Hindlimb muscle (tissue), 1 donor: ENCODE measurements at regions not wholly inside any gene's neighbourhood (a gene's known extent, or its start where the extent isn't known, plus 50 kb on each side); places are given as distances from the start of the nearest gene placed in this dataset.
"Not testable (repeated sequence)": the region's sequence is repeated elsewhere in the genome, so short reads cannot be mapped to it uniquely, and the experiment has no call there.

Experiments
- DNase-seq: peaks from one replicate; pipeline ENCODE4 v3.0.0-alpha.2; 2013

DNA sequence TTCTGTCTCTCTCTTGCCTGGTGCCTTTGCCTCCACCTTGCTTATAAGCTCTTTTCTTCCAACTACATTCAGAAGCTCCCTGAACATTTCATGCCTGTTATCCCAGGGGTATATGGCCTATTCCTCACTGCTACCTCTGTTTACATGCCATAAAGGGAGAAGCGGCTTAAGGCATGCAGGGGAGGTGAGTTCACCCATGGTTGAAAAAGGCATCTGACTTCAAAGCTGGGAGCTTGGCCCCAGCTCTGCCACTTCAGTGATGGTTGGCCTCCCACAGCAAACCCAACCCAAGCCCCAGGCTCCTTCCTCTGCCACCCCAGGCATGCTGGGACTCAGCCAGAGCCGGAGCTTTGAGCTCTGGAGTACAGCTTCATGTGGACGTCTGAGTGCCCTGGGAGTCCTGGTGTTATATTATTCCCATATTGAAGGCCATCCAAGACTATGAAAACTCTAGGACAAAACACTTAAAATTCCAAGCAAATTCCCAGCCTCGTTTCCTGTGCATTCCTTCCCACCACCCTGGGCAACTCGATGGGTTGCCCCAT, 468.6 kb upstream of the ZMIZ1 start:
- no peak for DNase-seq

DNA sequence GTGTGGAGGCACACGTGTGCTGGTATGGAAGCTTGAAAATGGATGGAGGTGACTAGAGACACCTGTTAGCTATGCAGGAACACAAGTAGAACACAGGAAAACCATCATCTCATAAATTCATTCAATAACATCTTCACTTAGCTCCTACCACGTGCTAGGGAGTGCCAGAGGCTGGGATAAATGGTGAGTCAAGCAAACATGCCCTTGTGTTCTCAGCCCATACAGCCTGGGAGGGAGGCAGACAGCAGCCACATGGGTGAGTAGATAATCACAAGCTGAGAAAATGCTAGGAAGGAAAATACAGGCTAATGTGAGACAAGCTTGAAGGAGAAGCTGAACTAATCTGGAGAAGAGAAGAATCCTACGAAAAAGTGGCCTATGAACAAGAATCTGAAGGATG, 468.0 kb upstream of the ZMIZ1 start:
- no peak for DNase-seq

DNA sequence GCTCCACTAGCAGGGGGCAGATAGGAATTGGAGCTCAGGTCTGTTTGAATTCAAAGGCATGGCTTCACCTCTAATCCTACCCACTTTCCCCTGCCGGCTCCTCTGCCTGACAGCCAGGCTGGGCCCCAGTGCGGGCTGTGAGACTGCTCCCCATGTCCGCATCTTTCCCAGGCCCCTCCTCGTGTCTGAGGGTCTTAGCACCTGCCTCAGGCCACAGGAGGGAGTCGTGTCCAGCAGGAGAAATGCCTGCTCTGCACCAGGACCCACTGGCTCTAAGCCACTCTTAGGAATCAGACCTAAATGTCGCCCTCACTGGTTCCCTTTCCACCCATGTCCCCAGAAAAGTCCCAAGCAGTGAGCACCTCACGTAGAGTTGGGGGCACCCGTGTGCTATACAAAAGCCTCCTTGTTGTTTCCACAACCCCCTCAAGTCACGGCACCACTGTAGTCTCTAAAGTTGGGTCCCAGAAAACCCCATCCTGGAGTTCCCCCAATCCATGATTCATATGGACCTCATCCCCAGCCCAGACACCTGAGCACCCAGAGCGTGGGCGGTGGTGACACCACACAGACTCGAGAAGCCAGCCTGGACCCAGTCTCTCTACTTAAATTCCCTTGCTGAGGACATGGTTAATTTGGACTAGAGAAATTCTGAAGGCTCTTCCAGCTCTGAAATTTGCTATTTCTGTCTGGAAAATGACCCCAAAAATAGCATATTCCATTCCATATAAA, 466.4 kb upstream of the ZMIZ1 start:
- no peak for DNase-seq

DNA sequence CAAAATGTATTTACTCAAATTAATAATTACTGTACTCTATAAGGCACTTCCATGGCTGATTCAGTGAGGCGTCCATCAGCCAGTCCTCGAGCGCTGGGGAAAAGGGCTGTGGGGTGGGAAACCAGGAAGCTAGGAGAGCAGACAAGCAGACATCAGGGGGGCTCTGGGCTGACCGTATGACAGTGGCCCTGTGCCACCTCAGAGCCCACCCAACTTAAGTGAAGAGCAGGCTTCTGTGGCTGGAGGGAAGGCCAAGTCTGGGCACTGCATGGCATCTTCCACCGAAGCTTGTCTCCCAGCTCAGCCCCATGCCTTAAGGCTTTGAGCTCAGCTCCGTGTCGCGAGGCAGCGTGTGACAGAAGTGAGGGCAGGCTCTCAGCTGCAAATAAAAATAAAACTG, 464.5 kb upstream of the ZMIZ1 start:
- DNase-seq: no peak

DNA sequence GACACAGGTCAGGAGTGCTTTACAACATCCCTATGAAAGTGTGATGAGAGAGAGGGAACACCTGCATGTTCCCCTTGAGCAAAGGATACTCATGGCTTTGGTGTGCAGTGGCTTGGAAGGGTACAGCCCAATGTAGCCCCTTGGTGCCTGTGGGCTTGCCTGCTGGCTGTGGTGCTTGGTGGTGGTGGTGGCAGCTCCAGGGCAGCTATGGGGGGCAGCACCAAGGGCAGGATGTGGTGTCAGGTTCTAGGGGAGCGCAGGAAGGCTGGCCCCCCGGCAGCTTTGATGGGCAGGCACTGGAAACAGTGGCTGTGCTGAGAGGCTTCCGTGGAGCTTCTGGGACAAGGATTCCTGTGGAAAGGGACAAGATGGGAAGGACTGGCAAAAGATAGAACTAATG, 464.0 kb upstream of the ZMIZ1 start:
- DNase-seq: no peak

DNA sequence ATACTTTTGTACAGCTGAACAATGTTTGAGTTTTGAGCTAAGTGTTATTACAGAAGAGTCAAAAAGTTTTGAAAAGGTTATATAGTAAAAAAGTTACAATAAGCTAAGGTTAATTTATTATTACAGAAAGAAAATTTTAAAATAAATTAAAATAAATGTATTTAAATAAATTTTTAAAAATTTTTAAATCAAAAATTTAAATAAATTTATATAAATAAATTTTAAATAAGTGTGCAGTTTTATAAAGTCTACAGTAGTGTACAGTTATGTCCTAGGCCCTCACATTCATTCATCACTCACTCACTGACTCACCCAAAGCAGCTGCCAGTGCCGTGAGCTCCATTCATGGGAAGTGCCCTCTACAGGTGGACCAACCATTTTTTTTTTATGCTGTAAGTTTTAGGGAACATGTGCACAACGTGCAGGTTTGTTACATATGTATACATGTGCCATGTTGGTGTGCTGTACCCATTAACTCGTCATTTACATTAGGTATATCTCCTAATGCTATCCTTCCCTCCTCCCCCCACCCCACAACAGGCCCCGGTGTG, 462.9 kb upstream of the ZMIZ1 start:
- DNase-seq: no peak

DNA sequence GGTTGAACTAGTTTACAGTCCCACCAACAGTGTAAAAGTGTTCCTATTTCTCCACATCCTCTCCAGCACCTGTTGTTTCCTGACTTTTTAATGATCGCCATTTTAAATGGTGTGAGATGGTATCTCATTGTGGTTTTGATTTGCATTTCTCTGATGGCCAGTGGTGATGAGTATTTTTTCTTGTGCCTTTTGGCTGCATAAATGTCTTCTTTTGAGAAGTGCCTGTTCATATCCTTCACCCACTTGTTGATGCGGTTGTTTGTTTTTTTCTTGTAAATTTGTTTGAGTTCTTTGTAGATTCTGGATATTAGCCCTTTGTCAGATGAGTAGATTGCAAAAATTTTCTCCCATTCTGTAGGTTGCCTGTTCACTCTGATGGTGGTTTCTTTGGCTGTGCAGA, 462.0 kb upstream of the ZMIZ1 start:
- not testable (repeated sequence) for DNase-seq

DNA sequence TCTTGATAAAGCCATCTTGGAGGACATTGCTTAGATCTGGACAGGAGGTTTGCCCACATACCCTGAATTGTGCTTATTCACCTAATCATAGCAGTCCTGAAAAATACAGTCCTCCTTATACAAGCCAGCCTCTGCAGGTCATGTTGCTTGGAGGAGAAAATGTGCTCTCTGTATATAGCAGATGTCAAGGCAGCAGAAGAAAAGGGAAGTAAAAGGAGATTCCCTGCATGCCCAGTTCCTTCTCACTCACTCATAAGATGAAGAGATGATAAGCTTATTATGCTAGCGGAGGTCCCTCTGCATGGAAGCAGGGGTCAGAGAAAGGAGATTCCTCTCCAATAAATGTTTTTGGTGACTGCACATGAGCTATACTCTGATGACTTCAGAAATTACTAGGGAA, 458.8 kb upstream of the ZMIZ1 start:
- DNase-seq: no peak

DNA sequence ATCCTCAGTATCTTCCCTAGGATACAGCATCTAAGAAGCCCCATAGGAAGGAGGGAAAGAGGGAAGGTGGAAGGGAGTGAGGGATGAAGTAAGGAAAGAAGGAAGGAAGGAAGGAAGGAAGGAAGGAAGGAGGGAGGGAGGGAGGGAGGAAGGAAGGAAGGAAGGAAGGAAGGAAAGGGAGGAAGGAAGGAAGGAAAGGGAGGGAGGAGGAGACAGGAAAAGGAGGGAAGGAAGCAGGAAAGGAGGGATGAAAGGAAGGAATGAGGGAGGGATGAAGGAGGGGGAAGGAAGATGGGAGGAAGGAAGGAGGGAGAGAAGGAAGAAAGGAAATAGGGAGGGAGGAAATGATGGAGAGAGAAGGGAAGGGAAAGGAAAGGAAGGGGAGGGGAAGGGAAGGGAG, 455.6 kb upstream of the ZMIZ1 start:
- no peak for DNase-seq

DNA sequence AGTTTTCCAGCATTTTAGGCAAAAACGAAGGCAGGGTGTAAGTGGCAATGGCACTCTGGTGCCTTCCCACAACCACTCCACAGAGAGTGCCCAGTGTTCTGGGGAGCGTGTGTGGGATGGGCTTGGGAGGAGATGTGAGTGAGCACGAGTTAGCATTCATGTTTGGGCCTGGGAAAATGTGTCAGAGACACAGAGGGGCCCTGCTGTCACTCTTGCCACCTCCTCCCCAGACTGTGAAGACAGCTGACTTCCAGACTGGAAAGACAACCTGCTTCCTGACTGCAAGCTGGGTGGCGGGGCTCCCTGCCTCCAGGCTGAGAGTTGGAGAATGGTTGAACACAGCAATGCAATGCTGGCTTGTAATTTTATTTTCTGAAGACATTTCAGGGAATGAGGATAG, 454.5 kb upstream of the ZMIZ1 start:
- DNase-seq: no peak

DNA sequence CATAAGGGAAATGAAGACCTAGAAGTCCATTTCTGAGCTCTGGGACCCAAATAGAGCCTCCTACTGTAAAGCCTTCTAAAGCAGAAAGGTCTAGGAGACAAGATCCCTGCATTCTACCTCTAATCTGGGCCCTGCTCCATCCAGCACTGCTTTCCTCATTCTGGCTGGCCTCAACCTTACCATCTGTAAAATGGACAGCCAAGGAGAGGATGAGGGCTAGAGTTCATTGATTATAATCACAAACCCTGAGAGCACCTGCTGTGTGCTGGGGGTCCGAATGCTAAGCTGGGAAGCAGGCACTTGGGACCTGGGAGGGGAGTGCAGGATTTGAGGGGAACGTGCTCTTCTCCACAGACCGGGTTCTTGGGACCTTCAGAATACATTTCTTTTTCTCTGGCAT, 454.0 kb upstream of the ZMIZ1 start:
- no peak for DNase-seq

DNA sequence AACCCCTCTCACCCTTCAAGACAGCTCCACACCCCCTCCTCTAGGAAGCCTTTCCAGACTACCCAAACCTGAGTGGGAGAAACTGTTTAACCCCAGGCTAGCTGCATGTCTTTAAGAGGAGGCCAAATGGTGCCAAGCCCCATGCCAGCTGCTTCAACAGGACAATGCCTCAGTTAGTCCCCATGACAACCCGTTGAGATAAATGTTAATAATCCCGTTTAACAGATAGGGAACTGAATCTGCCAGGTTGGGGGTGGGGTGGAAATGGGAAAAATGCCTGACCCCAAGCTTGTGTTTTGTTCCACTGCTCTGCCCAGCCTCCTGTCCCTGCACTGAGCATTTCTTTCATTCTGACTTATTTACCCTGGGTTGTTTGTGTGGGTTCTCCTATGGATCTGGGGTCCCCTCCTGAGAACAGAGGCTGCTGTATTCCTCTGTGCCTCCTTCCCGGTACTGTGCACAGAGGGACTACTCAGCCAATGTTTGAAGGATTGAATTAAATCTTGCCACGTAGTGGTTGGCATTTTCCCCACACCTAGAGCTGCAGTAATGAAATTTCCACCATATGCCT, 452.6 kb upstream of the ZMIZ1 start:
- no peak for DNase-seq

DNA sequence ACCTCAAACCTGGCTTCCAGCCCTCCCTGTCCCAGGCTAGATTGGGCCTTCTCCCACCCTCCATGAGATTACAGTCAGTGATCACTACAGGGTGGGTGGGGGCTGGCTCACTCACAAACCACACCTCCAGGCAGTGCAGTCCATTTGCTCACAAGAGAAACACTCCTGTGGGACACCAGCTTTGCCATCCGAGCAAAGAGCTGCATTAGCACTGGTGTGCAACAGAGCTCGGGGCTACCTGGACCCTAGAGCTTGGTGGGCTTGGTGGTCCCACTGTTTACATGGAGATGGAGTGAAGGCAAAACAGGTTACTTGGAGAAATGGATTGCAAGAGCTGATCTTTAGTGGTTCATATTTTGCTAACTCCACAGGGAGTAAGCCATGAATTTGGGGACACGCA, 451.7 kb upstream of the ZMIZ1 start:
- no peak for DNase-seq

DNA sequence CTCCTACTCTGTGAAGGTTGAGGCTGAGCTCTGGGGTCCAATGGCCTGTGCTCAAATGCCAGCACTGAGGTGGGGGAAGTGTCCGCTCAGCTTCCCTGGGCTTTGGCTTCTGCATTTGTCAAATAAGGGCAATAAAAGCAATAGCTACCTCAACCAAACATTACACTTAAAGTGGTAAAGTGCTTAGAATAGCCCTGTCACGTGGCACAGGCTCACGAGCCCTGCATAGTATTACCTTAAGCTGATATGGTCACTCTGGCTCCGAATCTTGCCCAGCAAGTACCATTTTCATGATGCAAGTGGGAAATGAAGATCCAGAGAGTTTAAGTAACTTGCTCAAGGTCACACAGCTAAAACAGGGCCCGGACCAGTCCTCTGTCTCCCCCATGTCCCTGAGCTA, 451.1 kb upstream of the ZMIZ1 start:
- DNase-seq: no peak

DNA sequence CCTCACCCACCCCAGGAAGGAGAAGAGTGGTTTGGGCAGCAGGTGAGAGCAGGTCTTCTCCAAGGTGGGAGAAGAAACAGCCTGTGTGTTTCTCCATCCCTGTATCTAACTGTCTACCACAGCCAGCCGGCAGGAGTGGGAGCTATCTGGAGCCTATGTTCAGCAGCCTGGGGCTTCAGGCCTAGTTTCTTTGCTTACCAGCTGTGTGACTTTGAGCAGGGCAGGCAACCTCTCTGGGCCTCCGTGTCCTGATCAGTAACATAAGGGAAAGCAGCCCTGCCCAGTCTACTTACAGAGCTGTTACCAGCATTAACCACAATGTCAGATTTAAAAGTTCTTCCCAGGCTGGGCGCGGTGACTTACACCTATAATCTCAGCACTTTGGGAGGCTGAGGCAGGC, 450.7 kb upstream of the ZMIZ1 start:
- no peak for DNase-seq

DNA sequence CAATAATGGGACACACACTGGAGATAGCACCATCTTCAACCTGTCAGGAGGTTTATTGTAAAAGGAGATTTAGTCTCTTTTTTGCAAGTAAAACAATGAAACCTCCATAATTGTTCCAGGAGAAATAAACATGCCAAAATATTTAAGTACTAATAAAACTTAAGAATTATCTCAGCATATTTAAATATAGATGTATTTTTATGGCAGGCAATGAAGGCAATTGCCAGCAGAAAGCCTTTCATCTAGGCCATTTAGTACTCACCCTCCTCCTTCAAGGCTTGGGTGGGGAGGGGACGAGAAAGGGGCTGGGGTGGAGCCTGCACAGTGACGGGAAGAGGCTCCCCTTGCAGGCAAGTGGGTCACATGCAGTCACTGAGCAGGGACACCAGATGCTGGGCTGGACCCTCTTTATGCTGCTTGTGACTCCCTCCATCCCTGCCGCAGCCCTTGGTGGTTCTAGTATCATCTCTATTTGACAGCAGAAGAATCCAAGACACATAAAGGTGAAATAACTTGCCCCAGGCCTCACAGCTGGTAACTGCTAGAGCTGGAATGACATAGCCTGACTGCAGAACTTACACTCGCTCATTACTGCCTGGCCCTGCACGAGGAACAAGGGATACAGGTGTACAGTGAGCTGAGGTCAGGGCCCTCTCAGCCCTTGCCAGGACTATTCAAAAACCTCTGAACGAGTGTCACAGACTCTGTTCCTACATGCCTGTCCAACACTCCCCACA, 449.5 kb upstream of the ZMIZ1 start:
- DNase-seq: no peak

DNA sequence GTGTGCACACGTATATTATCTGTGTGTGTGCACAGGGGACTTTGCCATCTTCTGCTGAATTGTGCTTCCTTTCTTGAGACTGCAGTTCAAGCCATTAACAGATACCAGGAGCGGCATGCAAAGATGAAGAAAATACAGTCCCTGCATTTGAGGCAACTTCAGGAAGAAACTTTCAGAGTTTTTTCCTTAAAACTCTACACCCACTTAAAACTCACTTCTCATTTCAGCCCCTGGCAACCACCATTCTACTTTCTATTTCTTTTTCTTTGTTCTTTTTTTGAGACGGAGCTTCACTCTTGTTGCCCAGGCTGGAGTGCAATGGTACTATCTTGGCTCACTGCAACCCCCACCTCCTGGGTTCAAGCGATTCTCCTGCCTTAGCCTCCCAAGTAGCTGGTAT, 448.9 kb upstream of the ZMIZ1 start:
- no peak for DNase-seq

DNA sequence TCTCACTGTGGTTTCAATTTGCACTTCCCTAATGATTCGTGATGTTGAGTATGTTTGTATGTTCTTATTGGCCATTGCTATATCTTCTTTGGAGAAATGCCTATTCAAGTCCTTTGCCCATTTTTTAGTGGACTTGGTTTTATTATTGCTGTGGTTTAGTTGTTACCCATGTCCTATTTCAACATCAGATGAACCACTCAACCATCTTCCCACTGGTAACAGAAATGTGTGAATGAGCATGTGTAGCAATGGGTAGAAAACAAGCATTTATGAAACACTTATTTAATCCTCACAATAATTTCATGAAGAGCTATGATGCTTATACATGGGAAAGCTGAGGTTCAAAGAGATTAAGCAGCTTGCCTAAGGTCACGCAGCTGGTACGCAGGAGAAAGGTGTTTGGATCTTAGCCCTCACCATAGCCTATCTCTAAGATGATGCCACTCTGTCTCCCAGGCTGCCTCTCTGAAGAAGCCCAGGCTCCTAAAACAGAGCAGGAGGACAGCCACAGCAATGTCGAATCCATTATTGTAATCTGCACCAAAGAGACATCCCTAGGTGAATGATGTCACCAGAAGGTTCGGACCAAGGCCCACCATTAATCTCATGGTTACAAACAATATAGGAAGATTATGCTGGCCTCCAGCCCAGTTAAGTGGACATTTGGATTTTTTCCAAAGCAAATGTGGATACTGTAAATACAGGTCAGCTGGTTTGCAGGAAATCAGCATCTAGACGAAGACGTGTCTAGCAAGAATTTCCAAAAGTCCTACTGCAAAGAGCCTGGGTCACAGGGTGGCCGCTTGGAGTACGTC, 447.6 kb upstream of the ZMIZ1 start:
- no peak for DNase-seq

DNA sequence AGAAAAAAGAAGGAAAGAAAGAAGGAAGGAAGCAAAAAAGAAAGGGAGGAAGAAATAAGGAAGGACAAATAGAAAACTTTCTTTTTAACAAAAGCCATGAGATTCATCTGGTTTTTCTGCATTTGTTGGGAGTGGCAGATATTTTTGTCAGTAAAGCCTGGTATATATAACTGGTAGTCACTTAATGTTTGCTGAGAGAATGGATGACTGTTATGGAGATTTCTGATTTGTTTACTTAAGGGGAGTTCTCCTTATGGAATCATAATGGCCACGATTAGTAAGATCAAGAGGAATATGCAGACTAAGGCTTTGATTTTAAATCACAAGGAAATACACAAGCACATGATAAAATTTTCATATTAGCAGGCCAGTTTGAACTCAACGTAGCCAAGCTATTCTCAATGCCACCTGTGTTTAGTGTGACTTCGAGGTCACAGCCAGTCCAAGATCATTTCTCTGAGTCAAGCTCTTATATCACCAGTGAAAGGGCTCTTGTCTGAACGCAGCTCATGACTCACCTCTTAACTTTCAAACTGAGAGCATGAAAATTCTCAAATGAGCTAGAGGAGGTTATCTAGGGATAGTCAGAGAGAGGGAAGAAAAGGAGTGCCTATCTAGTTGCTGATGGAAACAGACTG, 445.1 kb upstream of the ZMIZ1 start:
- no peak for DNase-seq

DNA sequence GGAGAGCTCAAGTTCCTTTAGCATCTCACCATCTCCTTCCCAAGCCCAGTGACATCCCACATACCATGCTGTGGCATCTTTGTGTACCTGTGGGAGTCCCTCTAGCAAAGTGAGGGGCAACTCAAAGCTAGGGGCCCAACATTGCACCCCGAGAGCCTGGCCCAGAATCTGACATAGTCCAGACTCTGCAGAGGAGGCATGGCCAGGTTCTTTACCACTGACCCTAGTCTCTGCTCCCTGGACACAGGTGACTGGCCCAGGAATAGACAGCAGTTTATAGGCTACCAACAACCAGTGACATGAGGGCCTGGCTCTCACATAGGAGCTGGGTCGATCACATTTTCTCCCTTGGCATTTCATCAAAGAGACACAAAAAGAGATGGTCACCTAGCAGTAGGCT, 444.0 kb upstream of the ZMIZ1 start:
- DNase-seq: no peak

DNA sequence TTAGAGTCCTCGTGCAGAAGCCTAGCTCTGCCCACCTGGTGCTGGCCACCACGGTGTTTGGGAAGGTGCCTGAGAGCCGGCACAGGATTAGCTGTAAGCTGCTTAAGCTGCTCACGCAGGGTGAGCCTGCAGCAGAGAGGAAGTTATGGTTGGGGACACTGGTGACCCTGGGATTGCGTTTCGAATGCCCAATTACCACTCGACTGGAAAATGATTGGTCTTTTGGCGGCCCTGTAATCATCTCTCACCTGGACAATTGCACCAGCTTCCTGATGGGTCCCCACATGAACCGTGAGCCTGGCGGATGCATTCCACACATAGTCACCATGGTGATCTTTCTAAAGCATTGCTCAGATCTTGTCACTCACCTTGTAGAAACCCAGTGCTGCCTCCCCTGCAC, 442.3 kb upstream of the ZMIZ1 start:
- DNase-seq: no peak

DNA sequence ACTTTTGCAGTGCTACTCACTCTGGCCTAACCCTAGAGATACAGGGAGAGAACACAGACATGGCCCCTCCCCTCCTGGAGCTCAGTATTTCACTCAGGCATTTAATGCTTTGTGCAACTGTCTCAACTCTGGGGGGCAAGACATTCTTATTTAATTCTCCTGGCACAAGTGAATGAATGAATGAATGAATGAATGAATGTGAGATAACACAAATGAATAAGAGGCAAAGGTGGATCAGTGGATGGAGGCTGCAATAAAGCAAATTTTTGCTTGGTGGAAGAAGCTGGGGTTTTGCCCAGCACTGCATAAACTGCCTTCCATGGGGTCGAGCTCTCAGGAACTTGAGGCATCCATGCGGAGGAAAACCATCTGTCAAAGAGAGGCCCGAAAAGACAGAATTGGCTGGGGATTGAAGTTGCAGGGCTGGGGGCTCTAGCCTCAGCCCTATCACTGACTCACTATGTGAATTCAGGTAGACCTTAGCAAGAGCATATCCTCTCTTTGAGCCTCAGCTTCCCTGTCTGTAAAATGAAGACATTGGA, 441.4 kb upstream of the ZMIZ1 start:
- no peak for DNase-seq
